OCI-LY1 (cell line): ENCODE measurements at regions not wholly inside any gene's neighbourhood (a gene's known extent, or its start where the extent isn't known, plus 50 kb on each side); places are given as distances from the start of the nearest gene placed in this dataset.

Experiments
- CTCF ChIP-seq: fragments of 200-600 bp; sonication (generic), shearing (Covaris generic); IDR thresholded peaks from 2 replicates; pipeline ENCODE4 v1.5.1; 2017; ENCODE audit warnings: mild to moderate bottlenecking, antibody characterized with exemption, low read length, moderate library complexity, mixed read lengths
- EZH2 ChIP-seq: fragments of 200-600 bp; sonication (generic), shearing (Covaris generic); IDR thresholded peaks from 2 replicates; pipeline ENCODE4 v1.8.0; 2017; ENCODE audit warnings: borderline replicate concordance, mixed run types, mild to moderate bottlenecking, antibody characterized with exemption, low read length, moderate library complexity, mixed read lengths

- no peak for TF ChIP-seq CTCF
- TF ChIP-seq EZH2 = no peak
Measured at GRCh38 chr11:71119656-71120269, 132.6 kb downstream of the SHANK2 start.
